SU-DHL-6 (cell line): ENCODE measurements at regions not wholly inside any gene's neighbourhood (a gene's known extent, or its start where the extent isn't known, plus 50 kb on each side); places are given as distances from the start of the nearest gene placed in this dataset.

Source experiments
- EZH2phosphoT487 ChIP-seq: fragments of 200-600 bp; sonication (generic), shearing (Covaris generic); conservative IDR thresholded peaks from 2 replicates; pipeline ENCODE4 v1.6.1; 2018; ENCODE audit warnings: mild to moderate bottlenecking, antibody characterized with exemption, low read length, moderate library complexity, mixed read lengths
- TF ChIP-seq, protein P1 (sequence below): fragments of 200-600 bp; sonication (generic); IDR thresholded peaks from one replicate; pipeline ENCODE4 v1.5.1; 2017; ENCODE audit warnings: antibody characterized with exemption, mild to moderate bottlenecking, low read length, moderate library complexity; ENCODE audit not compliant: insufficient read depth, poor library complexity, severe bottlenecking

DNA sequence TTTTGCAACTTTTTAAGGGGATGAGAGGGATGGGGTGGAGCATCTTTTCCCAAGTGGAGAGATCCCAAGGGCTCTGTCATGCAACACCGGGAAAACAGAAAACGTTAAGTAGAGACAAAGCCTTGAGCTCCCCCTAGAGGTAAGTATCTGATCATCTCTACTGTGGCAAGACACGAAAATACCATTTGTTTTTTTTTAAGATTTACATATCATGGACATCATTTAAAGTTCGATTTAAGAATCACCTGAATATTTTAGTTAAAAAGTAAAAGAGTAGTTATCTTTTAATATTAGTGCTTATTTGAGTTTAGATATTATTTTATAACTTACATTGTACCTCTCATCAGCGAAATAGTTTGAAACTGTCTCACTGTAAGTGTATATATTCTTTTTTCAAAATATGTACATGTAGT is 200.4 kb downstream of the LRRC70 start:
- TF ChIP-seq, protein P1, sequence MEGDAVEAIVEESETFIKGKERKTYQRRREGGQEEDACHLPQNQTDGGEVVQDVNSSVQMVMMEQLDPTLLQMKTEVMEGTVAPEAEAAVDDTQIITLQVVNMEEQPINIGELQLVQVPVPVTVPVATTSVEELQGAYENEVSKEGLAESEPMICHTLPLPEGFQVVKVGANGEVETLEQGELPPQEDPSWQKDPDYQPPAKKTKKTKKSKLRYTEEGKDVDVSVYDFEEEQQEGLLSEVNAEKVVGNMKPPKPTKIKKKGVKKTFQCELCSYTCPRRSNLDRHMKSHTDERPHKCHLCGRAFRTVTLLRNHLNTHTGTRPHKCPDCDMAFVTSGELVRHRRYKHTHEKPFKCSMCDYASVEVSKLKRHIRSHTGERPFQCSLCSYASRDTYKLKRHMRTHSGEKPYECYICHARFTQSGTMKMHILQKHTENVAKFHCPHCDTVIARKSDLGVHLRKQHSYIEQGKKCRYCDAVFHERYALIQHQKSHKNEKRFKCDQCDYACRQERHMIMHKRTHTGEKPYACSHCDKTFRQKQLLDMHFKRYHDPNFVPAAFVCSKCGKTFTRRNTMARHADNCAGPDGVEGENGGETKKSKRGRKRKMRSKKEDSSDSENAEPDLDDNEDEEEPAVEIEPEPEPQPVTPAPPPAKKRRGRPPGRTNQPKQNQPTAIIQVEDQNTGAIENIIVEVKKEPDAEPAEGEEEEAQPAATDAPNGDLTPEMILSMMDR = peak; percentile 47
- no peak for TF ChIP-seq EZH2phosphoT487
